GM18505 (cell line): ENCODE measurements at regions not wholly inside any gene's neighbourhood (a gene's known extent, or its start where the extent isn't known, plus 50 kb on each side); places are given as distances from the start of the nearest gene placed in this dataset.

Experiments used
- ATAC-seq: cut with Tn5 transposase; IDR thresholded peaks from one replicate; pipeline ENCODE4 v1.9.1; 2021; ENCODE audit not compliant: unreplicated experiment
- POLR2A ChIP-seq: IDR thresholded peaks from 4 replicates; pipeline ENCODE4 v1.6.1; 2011; ENCODE audit warnings: borderline replicate concordance; ENCODE audit not compliant: insufficient read depth, insufficient read length; ENCODE audit errors: extremely low read depth

DNA sequence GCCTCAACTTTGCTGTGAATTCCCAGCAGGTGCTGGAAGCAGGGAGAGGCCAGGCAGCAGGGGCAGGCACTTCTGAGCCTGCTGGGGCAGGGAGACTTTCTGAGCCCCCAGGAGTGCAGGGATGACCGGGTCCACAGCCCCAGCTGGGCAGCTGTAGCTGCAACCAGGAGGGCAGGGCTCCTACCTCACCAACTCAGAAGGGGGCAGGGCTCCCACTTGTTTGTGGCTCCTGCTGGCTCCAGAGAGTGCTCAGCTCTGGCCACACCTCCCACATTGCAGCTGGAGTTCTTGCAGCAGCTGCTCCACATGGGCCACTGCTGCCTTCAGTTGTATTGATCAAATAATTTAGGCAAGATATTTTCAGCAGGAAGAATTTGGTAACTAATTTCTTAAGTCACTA lies 812.3 kb downstream of the NSUN3 start:
- ATAC-seq = no peak
- TF ChIP-seq POLR2A = no peak

DNA sequence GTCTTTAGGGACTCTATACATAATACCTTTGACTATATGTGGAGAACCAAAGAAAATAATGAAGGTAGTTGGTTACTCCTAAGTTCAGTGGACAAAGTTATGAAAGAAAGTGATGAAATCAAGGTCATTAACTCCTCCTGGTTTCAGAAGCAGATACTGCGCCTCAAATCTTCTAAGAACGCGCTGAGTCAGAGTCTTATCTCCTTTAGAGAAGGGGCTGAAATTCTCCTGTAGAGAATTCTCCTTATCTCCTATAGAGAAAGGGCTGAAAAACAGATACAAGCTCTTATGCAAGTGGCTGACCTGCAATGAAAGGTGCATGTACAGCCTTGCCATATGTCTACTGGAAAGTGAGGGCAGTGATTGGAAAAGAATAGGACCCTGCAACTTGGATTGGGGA lies 824.2 kb downstream of the NSUN3 start:
- TF ChIP-seq POLR2A = no peak
- ATAC-seq = no peak

DNA sequence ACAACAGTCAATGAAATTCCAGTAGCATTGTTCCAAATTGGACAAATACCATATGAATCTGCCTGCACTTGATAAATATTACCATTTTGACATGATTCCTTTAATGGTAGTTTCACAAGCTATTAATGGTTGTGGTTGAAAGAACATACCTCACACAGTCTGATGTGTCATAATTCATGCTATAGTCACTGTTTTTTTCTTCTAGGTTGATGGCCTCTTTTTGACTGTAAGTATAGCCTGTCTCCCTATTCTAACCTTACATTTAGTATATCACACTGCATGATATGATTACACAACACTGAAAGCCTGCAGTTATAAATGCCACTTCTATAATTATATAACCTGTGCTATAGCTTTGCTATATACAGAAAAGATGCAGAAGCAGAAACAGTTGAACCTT lies 834.1 kb downstream of the NSUN3 start:
- no peak for ATAC-seq
- no peak for TF ChIP-seq POLR2A

DNA sequence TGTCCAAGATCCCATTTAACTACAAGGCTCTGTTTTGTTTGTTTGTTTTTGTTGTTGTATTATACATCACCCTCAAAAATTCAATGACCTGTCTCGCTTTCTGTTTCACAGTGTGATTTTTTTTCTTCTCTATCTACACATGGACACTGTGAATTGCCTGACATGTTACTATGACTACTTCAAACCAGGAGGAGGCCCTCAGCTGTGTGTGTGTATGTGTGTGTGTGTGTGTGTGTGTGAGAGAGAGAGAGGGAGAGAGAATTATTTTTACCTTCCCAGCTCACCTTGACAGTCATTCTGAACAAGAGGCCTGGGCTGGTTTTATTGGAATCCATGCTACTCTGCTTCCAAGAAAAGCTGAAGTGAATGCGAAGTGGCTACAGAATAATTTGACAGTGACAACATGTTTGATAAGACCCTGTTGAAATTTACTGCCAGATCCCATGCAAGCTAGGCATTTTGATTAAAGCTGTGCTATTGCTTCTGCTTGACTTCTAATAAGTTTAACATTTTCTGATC lies 841.4 kb downstream of the NSUN3 start:
- ATAC-seq = no peak
- TF ChIP-seq POLR2A = no peak

DNA sequence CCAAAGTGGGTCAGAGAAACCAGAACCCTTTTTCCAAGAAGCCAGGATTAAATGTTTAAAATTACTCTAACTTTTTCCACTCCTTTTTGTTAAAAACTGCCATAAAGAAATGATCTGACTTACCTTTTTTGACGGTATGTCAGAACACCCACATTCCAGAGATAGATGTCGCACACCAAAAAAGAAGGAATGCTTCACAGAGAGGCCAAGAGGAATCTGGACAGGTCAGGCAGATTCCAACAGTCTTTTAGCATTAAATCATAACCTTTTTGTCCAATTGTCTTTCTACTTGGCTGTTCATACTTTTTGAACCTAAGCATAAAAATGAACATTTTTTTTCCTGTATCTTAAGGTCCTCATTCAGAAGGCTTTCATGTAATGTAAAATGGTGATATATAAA lies 846.9 kb downstream of the NSUN3 start:
- no peak for TF ChIP-seq POLR2A
- no peak for ATAC-seq

DNA sequence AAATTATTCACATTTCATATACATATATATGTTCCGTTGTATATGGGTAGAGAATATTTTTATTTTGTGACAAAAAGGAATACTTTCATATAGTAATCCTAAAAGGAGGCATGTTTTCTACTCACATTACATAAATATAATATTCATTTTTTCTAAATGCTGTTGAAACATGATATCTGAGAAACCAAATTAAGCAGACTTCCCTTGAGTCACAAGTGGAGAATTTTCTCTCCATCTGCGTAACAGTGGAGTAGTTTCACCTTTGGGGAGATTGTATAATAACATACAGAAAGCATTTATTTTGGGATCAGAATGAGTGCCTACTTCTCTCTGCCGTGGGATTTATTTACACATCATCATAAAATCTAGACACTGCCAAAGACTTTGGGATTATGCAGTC lies 849.8 kb downstream of the NSUN3 start:
- no peak for TF ChIP-seq POLR2A
- no peak for ATAC-seq

DNA sequence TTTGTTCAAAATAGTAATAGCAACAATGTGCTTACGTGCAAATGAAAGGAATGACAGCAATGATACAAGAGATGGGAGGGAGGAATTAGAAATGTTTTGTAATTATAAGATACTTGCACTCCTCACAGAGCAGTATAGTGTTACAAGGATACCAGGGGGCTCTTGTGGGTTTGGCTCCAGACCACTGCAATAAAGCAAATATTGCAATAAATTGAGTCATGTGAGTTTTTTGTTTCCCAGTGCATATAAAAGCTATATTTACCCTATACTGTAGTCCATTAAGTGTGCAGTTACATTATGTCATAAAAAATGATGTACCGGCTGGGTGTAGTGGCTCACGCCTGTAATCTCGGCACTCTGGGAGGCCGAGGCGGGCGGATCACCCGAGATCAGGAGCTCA lies 864.3 kb downstream of the NSUN3 start:
- no peak for TF ChIP-seq POLR2A
- ATAC-seq = no peak

DNA sequence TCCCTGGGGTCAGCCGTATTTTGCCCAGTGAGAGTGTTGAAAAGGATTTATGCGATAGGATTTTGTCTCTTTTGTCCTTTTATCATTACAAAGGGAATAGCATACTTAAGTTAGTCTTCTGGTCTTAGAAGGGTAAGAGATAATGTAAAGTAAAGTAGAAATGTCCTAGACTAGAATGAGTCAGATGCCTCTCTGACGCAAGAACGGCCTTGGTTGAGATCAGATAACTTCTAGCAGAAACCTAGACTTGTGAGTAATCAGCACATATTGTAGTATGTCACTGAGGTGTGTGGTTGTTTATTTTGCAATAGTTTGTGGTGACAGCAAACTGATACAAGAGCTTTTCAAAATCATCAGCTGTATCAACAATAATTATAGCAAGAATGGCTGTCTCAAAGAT lies 866.1 kb downstream of the NSUN3 start:
- no peak for TF ChIP-seq POLR2A
- no peak for ATAC-seq

DNA sequence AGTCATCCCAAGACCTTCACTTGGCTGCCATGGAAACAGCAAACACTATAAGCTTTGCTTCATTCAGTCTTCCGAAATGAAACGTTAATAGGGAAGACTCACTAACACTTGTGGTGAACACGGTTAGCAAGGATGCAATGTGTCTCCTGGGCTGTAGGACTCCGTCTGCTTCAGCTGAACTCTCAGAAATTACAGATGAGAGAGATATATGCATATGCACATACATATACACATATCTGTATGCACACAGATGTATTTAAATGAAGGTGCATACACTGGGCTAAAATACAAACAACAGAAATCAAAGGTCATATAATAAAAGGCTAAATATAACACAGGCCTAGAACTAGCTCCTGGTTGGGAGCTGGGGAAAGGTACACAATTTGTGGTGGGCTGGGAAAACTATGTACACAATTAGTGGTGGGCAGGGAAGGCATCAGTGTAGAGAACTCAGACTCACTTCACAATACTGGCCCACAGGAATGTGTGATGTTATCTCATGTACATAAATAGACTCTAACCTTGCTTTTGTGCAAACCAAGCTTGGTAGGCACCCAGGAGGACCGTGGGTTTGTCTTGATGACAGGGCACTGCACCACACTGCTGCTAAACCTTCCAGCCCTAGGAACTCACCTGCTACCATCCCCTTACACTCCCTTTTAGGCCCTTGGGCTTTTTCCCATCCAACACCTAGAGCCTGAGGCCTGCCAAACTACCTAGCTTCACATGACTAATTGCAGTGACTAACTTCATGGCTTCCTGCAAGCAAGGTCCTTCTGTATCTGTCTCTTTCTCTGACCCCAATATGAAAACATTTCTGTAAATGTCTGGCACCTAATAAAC lies 873.1 kb downstream of the NSUN3 start:
- ATAC-seq = no peak
- TF ChIP-seq POLR2A = no peak

DNA sequence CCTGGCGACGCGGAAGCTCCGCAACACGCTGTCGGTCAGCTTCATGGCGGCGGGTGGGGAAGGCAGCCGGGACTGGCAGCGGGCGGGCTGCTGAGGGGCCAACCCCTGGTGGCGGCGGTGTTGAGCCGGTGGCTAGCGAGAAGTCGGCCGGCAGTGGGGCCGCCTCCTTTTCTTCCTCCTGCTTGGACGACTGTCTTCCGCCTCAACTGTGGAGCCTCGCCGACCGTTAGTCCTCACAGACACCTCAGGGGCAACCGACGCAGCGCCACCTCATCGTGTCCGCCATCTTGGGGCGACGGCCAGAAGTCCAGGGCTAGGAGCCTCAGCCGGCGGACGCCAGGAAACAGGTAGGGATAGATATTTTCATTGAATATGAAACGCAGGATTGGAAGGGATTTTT lies 875.1 kb downstream of the NSUN3 start:
- ATAC-seq = no peak
- no peak for TF ChIP-seq POLR2A

DNA sequence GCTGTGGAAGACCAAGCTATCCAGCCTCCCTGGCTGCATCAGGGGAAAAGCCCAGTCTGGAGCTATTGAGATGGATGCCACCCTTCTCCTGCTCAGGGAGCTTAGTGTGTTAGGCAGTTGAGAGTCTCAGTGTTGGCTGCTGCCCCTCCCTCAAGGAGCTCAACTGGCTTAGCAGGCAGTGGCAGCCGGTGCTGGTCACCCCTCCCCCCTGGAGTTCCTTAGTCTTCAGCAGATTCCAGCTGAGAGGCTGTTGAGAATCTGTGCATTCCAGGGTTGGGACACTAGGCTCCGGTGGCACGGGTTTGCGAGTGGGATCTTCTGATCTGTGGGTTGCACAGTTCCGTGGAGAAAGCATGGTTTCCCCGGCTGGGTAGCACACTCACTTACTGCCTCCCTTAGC lies 883.8 kb downstream of the NSUN3 start:
- no peak for TF ChIP-seq POLR2A
- ATAC-seq = no peak

DNA sequence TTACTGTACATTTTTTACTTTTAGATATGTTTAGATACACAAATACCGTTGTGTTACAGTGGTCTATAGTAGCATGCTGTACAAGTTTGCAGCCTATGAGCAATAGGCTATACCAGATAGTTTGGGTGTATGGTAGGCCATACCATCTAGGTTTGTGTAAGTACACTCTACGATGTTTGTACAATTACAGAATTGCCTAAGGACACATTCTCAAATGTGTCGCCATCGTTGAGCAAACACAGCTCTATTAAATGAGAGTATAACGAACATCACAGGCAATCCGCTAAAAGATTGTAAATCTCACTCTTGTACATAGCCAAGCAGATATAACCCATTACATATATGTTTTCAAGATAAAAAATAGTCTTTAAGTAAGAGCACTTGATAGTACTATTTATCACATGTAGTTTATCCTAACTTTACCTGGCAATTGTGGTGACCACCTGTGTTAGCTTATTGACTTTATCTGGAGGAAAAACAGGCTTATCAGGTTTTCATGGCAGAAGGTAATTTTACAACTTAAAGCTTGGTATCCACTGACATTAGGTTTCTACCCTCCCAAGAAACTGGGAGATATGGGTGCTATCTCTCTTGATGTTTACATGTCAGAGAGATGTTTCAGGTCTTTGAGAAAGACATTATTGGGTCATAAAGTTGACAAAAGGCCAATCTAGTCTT lies 898.7 kb downstream of the NSUN3 start:
- TF ChIP-seq POLR2A = no peak
- ATAC-seq = no peak

DNA sequence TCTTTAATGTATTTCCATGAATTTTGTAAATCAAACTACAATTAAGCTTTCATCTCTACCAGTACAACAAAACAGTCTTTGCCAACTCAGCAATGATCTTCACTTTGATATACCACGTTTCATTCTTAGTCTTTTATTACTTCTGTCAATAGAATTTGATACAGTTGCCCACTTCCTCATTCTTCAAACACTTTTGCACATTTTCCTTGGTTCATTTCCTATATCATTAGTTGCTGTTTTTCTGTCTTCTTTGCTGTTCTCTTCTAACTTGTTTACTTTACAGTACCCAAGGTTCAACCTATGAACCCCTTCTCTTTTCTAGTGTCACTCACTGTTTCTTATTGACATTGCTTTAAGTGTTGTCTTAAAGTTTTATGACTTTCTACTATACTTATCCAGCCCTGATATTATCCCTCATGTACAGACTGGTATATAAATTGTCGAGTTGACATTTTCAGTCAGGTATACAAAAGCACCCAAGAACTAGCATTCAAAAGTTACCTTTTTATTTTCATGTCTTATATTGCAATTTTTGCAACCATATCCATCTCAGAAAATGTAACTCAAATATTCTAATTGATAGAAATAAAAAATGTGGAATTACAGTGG lies 903.1 kb downstream of the NSUN3 start:
- TF ChIP-seq POLR2A = no peak
- no peak for ATAC-seq

DNA sequence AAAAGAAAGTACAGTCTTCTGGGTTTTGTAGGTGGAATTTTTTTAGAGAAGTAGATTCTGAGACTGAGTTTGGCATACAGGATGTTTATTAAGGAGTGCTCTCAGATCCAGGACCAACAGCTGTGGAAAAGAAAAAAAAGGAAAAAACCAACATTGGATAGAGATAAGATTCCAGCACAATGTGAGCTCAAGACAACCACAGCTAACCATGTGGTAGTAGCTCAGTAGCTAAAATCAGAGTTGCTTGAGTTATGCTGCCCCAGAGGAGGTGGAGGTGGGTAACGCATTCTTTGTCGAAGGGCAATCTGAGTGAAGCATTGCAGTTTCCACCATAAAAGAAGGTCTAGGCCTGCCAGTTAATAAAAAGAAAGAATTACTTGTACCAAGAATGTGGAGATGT lies 904.3 kb downstream of the NSUN3 start:
- no peak for ATAC-seq
- no peak for TF ChIP-seq POLR2A
